IMR-90 (cell line): ENCODE measurements at regions not wholly inside any gene's neighbourhood (a gene's known extent, or its start where the extent isn't known, plus 50 kb on each side); places are given as distances from the start of the nearest gene placed in this dataset.

ENCODE experiments used
- ATAC-seq: fragments of 200-7000 bp; cut with Tn5 transposase; 2 replicates; pipeline ENCODE4 v1.9.1; 2020; ENCODE audit warnings: low read depth, mild to moderate bottlenecking, moderate library complexity
- BruUV-seq: library from RNA; stranded (reverse); fragments of 400-500 nt; replicated peaks from 2 replicates; lab custom pipeline; 2021; lab: Mats Ljungman, UMichigan
- CTCF ChIA-PET: fragments of 300-600 bp; formaldehyde crosslinking; extraction: SDS; loops from one replicate; lab custom pipeline; 2021; ENCODE audit warnings: antibody characterized with exemption; lab: Yijun Ruan, JAX
- POLR2A ChIA-PET: fragments of 300-600 bp; sonication (Branson Sonifier 250); formaldehyde crosslinking; loops from one replicate; lab custom pipeline; 2022; ENCODE audit warnings: antibody characterized with exemption; ENCODE audit not compliant: unreplicated experiment; lab: Charles Lee
- DNase-seq: peaks from one replicate; pipeline ENCODE4 v3.0.0; 2013
- H2AFZ ChIP-seq: replicated peaks from 2 replicates; pipeline ENCODE3; 2013; ENCODE audit warnings: low read length, mild to moderate bottlenecking; ENCODE audit not compliant: poor library complexity
- H2AK5ac ChIP-seq: 2 replicates; pipeline ENCODE4 v1.6.1; 2013; ENCODE audit warnings: low read depth, low read length, inconsistent platforms
- H2AK9ac ChIP-seq: replicated peaks from 2 replicates; pipeline ENCODE3; 2013; ENCODE audit warnings: mild to moderate bottlenecking, low read depth, low read length, moderate library complexity; ENCODE audit not compliant: poor library complexity
- H2BK120ac ChIP-seq: 2 replicates; pipeline ENCODE4 v1.6.1; 2013; ENCODE audit warnings: low read depth, low read length, inconsistent platforms
- H2BK15ac ChIP-seq: 3 replicates; pipeline ENCODE4 v1.6.1; 2013; ENCODE audit warnings: low read depth, low read length, inconsistent platforms
- H2BK20ac ChIP-seq: 2 replicates; pipeline ENCODE4 v1.6.1; 2013; ENCODE audit warnings: low read depth, mild to moderate bottlenecking, inconsistent platforms, low read length, moderate library complexity
- H2BK5ac ChIP-seq: 2 replicates; pipeline ENCODE4 v1.6.1; 2013; ENCODE audit warnings: mild to moderate bottlenecking, low read depth, low read length, inconsistent platforms; ENCODE audit not compliant: poor library complexity, severe bottlenecking
- H3K14ac ChIP-seq: replicated peaks from 2 replicates; pipeline ENCODE4 v1.6.1; 2013; ENCODE audit warnings: low read depth, low read length, inconsistent platforms
- H3K18ac ChIP-seq: 2 replicates; pipeline ENCODE4 v1.6.1; 2013; ENCODE audit warnings: low read depth, low read length, control low read depth
- H3K23ac ChIP-seq: 2 replicates; pipeline ENCODE4 v1.6.1; 2013; ENCODE audit warnings: low read depth, low read length, inconsistent platforms
- H3K27ac ChIP-seq: 2 replicates; pipeline ENCODE4 v1.5.1; 2013; ENCODE audit warnings: mild to moderate bottlenecking, control low read depth, low read length; ENCODE audit not compliant: insufficient read depth
- H3K27me3 ChIP-seq: 2 replicates; pipeline ENCODE4 v1.6.1; 2013; ENCODE audit warnings: low read length; ENCODE audit not compliant: control insufficient read depth, insufficient read depth
- H3K36me3 ChIP-seq: 2 replicates; pipeline ENCODE4 v1.6.1; 2013; ENCODE audit warnings: low read length, mixed read lengths; ENCODE audit not compliant: control insufficient read depth, insufficient read depth
- H3K4ac ChIP-seq: 2 replicates; pipeline ENCODE4 v1.6.1; 2013; ENCODE audit warnings: low read depth, low read length, inconsistent platforms
- H3K4me1 ChIP-seq: 2 replicates; pipeline ENCODE4 v1.6.1; 2013; ENCODE audit warnings: low read length, mixed read lengths; ENCODE audit not compliant: control insufficient read depth, insufficient read depth
- H3K4me2 ChIP-seq: 2 replicates; pipeline ENCODE4 v1.6.1; 2013; ENCODE audit warnings: low read depth, mild to moderate bottlenecking, control low read depth, low read length, moderate library complexity
- H3K4me3 ChIP-seq: 2 replicates; pipeline ENCODE4 v1.5.1; 2013; ENCODE audit warnings: low read depth, mild to moderate bottlenecking, control low read depth, low read length, moderate library complexity; ENCODE audit not compliant: insufficient read depth
- H3K56ac ChIP-seq: 2 replicates; pipeline ENCODE4 v1.6.1; 2013; ENCODE audit warnings: low read length, inconsistent platforms; ENCODE audit not compliant: insufficient read depth; ENCODE audit errors: extremely low read depth
- H3K79me1 ChIP-seq, 2 experiments: 2 replicates each; pipeline ENCODE4 v1.6.1; 2013; ENCODE audit warnings: low read length in 2 of 2, inconsistent platforms in 1 of 2, low read depth in 1 of 2
- H3K9ac ChIP-seq: 2 replicates; pipeline ENCODE4 v1.6.1; 2013; ENCODE audit warnings: low read depth, low read length, control low read depth
- H3K9me1 ChIP-seq: 2 replicates; pipeline ENCODE4 v1.6.1; 2013; ENCODE audit warnings: low read length, inconsistent platforms; ENCODE audit not compliant: insufficient read depth
- H3K9me3 ChIP-seq: 2 replicates; pipeline ENCODE4 v1.6.1; 2013; ENCODE audit warnings: low read length; ENCODE audit not compliant: control insufficient read depth, insufficient read depth
- H4K20me1 ChIP-seq: 2 replicates; pipeline ENCODE4 v1.6.1; 2013; ENCODE audit warnings: low read length, inconsistent platforms; ENCODE audit not compliant: insufficient read depth
- H4K5ac ChIP-seq: 2 replicates; pipeline ENCODE4 v1.6.1; 2013; ENCODE audit warnings: mild to moderate bottlenecking, low read depth, low read length, control low read depth
- H4K8ac ChIP-seq, 2 experiments: 2 replicates each; pipeline ENCODE4 v1.6.1; 2013; ENCODE audit warnings: low read depth in 2 of 2, low read length in 2 of 2, control low read depth in 1 of 2, inconsistent platforms in 1 of 2
- H4K91ac ChIP-seq: 2 replicates; pipeline ENCODE4 v1.6.1; 2013; ENCODE audit warnings: low read depth, low read length, inconsistent platforms; ENCODE audit not compliant: insufficient read depth
- BHLHE40 ChIP-seq: fragments of 150-350 bp; IDR thresholded peaks from 2 replicates; pipeline ENCODE4 v1.6.1; 2016; ENCODE audit warnings: mild to moderate bottlenecking, low read depth, low read length
- CEBPB ChIP-seq: IDR thresholded peaks from 2 replicates; pipeline ENCODE4 v1.6.1; 2012; ENCODE audit warnings: low read depth, low read length, improper control_type of control experiment
- CHD1 ChIP-seq: IDR thresholded peaks from 2 replicates; pipeline ENCODE4 v1.6.1; 2012; ENCODE audit warnings: low read depth, low read length, improper control_type of control experiment
- FOS ChIP-seq: fragments of 150-350 bp; IDR thresholded peaks from 2 replicates; pipeline ENCODE4 v1.6.1; 2016; ENCODE audit warnings: low read depth, low read length
- MAFK ChIP-seq: IDR thresholded peaks from 2 replicates; pipeline ENCODE4 v1.6.1; 2012; ENCODE audit warnings: low read depth, low read length, improper control_type of control experiment
- MAZ ChIP-seq: IDR thresholded peaks from 2 replicates; pipeline ENCODE4 v1.6.1; 2012; ENCODE audit warnings: low read depth, mild to moderate bottlenecking, low read length, improper control_type of control experiment, moderate library complexity, borderline replicate concordance
- MXI1 ChIP-seq: IDR thresholded peaks from 2 replicates; pipeline ENCODE4 v1.6.1; 2012; ENCODE audit warnings: low read depth, mild to moderate bottlenecking, low read length, moderate library complexity, borderline replicate concordance
- NFE2L2 ChIP-seq: fragments of 150-350 bp; IDR thresholded peaks from 2 replicates; pipeline ENCODE4 v1.6.1; 2016; ENCODE audit warnings: low read depth, mild to moderate bottlenecking, low read length
- POLR2A ChIP-seq: IDR thresholded peaks from 2 replicates; pipeline ENCODE4 v1.6.1; 2012; ENCODE audit warnings: mild to moderate bottlenecking, low read depth, low read length
- RAD21 ChIP-seq: IDR thresholded peaks from 2 replicates; pipeline ENCODE4 v1.6.1; 2012; ENCODE audit warnings: low read length, improper control_type of control experiment
- RCOR1 ChIP-seq: IDR thresholded peaks from 2 replicates; pipeline ENCODE4 v1.6.1; 2012; ENCODE audit warnings: mild to moderate bottlenecking, low read length, improper control_type of control experiment; ENCODE audit not compliant: insufficient replicate concordance
- RFX5 ChIP-seq: IDR thresholded peaks from 2 replicates; pipeline ENCODE4 v1.8.0; 2012; ENCODE audit warnings: low read depth, mild to moderate bottlenecking, low read length, moderate library complexity
- SMC3 ChIP-seq: fragments of 150-350 bp; IDR thresholded peaks from 2 replicates; pipeline ENCODE4 v1.6.1; 2016; ENCODE audit warnings: low read depth, mild to moderate bottlenecking, antibody characterized with exemption, low read length, moderate library complexity
- WGBS, 2 experiments: methylation state at CpG; one replicate each; pipeline versions ENCODE4 v1.1.5 to v1.1.7; 2013; ENCODE audit warnings: missing lambda C conversion rate in 2 of 2; ENCODE audit not compliant: insufficient read length in 1 of 2; ENCODE audit errors: extremely low coverage in 2 of 2; 5-methylcytosine and 5-hydroxymethylcytosine counted together
- dilution Hi-C: fragments of 300-500 bp; cut with HindIII; formaldehyde crosslinking; loops from one replicate; pipeline ENCODE4 v1.14.3; 2018; ENCODE audit warnings: low sequenced_read_pairs; ENCODE audit not compliant: unreplicated experiment
- in situ Hi-C: fragments of 300-500 bp; cut with MboI; formaldehyde crosslinking; loops from 3 replicates; pipeline ENCODE4 v1.14.3; 2019; ENCODE audit warnings: low sequenced_read_pairs, inconsistent platforms, mixed read lengths
- intact Hi-C: fragments of 100-400 bp; cut with micrococcal nuclease; formaldehyde crosslinking; loops from 2 replicates; pipeline ENCODE4 v1.10.0; 2022
- TF ChIP-seq, protein P1 (sequence below): fragments of 150-350 bp; IDR thresholded peaks from 2 replicates; pipeline ENCODE4 v1.6.1; 2017; ENCODE audit warnings: mild to moderate bottlenecking, antibody characterized with exemption, low read length, low read depth
- TF ChIP-seq, protein P2 (sequence below): conservative IDR thresholded peaks from 2 replicates; pipeline ENCODE4 v1.5.1; 2012; ENCODE audit warnings: mild to moderate bottlenecking, low read depth, low read length, improper control_type of control experiment
- TF ChIP-seq, protein P3 (sequence below): fragments of 150-350 bp; IDR thresholded peaks from 2 replicates; pipeline ENCODE4 v1.6.1; 2016; ENCODE audit warnings: low read depth, mild to moderate bottlenecking, low read length, moderate library complexity, borderline replicate concordance

DNA sequence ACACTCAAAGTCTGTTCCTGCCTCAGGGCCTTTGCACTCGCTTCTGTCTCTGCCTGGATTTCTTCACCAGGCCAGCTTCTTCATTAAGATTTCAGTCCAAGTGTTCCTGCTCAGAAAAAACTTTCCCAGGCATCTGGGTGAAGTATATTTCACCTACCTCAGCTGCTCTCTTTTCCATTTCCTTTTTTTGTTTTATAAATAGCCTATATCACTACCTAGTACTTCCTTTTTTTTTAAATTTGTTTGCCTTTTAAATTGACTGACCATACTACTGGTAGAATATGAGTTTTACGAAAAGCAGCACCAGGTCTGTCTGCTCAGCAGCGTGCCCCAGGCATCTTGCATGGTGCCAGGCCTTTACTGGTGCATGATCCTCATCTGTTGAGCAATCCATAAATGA, 1064.4 kb downstream of the UQCRFS1 start:
- Histone ChIP-seq H2AK9ac (no peak overlapping the region), H3K9ac (no peak overlapping the region), H3K4me3 (no peak overlapping the region), H2BK5ac (no peak overlapping the region), H3K14ac (no peak overlapping the region), H4K20me1 (no peaks in the 10 kb centered on the region), H3K18ac (no peak overlapping the region), H3K56ac (no peak overlapping the region), H4K91ac (no peak overlapping the region), H3K9me3 (peaks cover 38% of the 10 kb centered on the region), H3K4ac (no peak overlapping the region), H3K4me2 (no peak overlapping the region), H3K79me1 (no peaks in the 10 kb centered on the region), H2AFZ (no peak overlapping the region), H2AK5ac (no peak overlapping the region), H3K36me3 (no peaks in the 10 kb centered on the region), H4K5ac (no peak overlapping the region), H2BK120ac (no peak overlapping the region), H3K23ac (no peak overlapping the region), H3K9me1 (no peaks in the 10 kb centered on the region), H3K4me1 (no peaks in the 10 kb centered on the region), H3K27ac (no peak overlapping the region), H2BK20ac (no peak overlapping the region), H4K8ac (no peak overlapping the region), H3K27me3 (no peaks in the 10 kb centered on the region), H2BK15ac (no peak overlapping the region)
- WGBS, 2 experiments, result 0% methylated on average over 1 of the region's 3 CpGs; no CpG with 5 or more reads in 1 of the 2 experiments
- no peak for ATAC-seq
- no peak for DNase-seq
- intact Hi-C loops (no loop called here), in situ Hi-C loops (no loop called here), dilution Hi-C loops (no loop called here)
- ChIA-PET CTCF (no interaction called here), POLR2A (no interaction called here)
- BruUV-seq, result no TSS peak
- TF ChIP-seq RFX5, result no peak
- no peak for TF ChIP-seq MAFK
- no peak for TF ChIP-seq CHD1
- TF ChIP-seq RCOR1, result no peak
- TF ChIP-seq, protein P1, sequence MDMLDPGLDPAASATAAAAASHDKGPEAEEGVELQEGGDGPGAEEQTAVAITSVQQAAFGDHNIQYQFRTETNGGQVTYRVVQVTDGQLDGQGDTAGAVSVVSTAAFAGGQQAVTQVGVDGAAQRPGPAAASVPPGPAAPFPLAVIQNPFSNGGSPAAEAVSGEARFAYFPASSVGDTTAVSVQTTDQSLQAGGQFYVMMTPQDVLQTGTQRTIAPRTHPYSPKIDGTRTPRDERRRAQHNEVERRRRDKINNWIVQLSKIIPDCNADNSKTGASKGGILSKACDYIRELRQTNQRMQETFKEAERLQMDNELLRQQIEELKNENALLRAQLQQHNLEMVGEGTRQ, result no peak
- TF ChIP-seq, protein P2, sequence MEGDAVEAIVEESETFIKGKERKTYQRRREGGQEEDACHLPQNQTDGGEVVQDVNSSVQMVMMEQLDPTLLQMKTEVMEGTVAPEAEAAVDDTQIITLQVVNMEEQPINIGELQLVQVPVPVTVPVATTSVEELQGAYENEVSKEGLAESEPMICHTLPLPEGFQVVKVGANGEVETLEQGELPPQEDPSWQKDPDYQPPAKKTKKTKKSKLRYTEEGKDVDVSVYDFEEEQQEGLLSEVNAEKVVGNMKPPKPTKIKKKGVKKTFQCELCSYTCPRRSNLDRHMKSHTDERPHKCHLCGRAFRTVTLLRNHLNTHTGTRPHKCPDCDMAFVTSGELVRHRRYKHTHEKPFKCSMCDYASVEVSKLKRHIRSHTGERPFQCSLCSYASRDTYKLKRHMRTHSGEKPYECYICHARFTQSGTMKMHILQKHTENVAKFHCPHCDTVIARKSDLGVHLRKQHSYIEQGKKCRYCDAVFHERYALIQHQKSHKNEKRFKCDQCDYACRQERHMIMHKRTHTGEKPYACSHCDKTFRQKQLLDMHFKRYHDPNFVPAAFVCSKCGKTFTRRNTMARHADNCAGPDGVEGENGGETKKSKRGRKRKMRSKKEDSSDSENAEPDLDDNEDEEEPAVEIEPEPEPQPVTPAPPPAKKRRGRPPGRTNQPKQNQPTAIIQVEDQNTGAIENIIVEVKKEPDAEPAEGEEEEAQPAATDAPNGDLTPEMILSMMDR, result no peak
- TF ChIP-seq MXI1, result no peak
- no peak for TF ChIP-seq MAZ
- TF ChIP-seq POLR2A, result no peak
- TF ChIP-seq NFE2L2, result no peak
- TF ChIP-seq CEBPB, result no peak
- TF ChIP-seq, protein P3, sequence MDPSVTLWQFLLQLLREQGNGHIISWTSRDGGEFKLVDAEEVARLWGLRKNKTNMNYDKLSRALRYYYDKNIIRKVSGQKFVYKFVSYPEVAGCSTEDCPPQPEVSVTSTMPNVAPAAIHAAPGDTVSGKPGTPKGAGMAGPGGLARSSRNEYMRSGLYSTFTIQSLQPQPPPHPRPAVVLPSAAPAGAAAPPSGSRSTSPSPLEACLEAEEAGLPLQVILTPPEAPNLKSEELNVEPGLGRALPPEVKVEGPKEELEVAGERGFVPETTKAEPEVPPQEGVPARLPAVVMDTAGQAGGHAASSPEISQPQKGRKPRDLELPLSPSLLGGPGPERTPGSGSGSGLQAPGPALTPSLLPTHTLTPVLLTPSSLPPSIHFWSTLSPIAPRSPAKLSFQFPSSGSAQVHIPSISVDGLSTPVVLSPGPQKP, result no peak
- no peak for TF ChIP-seq BHLHE40
- no peak for TF ChIP-seq RAD21
- TF ChIP-seq FOS, result no peak
- no peak for TF ChIP-seq SMC3
